ENCODE measurements at regions not wholly inside any gene's neighbourhood (a gene's known extent, or its start where the extent isn't known, plus 50 kb on each side); places are given as distances from the start of the nearest gene placed in this dataset.

- intact Hi-C loops (cut with DNase I; ENCODE audit: low total_unique reads) = no loop called here
- Histone ChIP-seq H3K27me3 (no peaks in the 10 kb centered on the region), H3K27ac (no peak overlapping the region), H3K9me3 (no peaks in the 10 kb centered on the region), H3K4me3 (no peak overlapping the region), H3K4me1 (peaks cover 0 to 38% (median 28%) of the 10 kb centered on the region in 4 donors), H3K36me3 (no peaks in the 10 kb centered on the region)
- no peak for DNase-seq
- no peak for TF ChIP-seq CTCF (IDR thresholded peaks at IDR 0.05)
These were observed 84.3 kb downstream of the TENT5C start for GRCh38 chr1:117689997-117690625.

DNA sequence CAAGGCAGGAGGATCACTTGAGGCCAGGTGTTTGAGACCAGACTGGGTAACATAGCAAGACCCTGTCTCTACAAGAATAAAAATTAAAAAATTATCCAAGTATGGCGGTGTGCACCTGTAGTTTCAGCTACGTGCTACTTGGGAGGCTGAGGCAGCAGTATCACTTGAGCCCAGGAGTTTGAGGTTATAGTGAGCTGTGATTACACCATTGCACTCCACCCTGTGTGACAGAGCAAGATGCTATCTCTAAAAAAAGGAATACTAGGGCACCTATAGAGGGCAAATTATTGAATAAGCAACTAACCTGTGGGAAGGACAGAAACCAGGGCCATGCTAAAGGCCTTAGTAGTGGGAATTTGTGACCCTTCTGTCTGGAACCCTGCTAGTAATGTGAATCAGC is 86.1 kb downstream of the TENT5C start:
- Histone ChIP-seq H3K36me3 (no peaks in the 10 kb centered on the region), H3K27ac (no peak overlapping the region), H3K27me3 (no peaks in the 10 kb centered on the region), H3K4me3 (no peak overlapping the region), H3K4me1 (peaks cover 0 to 35% (median 26%) of the 10 kb centered on the region in 4 donors), H3K9me3 (no peaks in the 10 kb centered on the region)
- intact Hi-C loops (cut with DNase I; ENCODE audit: low total_unique reads) = no loop called here
- no peak for DNase-seq
- TF ChIP-seq CTCF (IDR thresholded peaks at IDR 0.05) = no peak

GRCh38 chr1:117694543-117694942 is 88.7 kb downstream of the TENT5C start:
- peak overlapping the region; percentile 88 to 89 for H3K27ac ChIP-seq
- intact Hi-C loops (cut with DNase I; ENCODE audit: low total_unique reads) = no loop called here

GRCh38 chr1:117695796-117696490 is 90.1 kb downstream of the TENT5C start:
- Histone ChIP-seq H3K27me3 (no peaks in the 10 kb centered on the region), H3K9me3 (no peaks in the 10 kb centered on the region), H3K4me1 (peaks cover 0 to 52% (median 31%) of the 10 kb centered on the region in 4 donors), H3K36me3 (no peaks in the 10 kb centered on the region), H3K27ac (peak overlapping the region; percentile 88 to 89), H3K4me3 (peak overlapping the region; percentile 37 to 53)
- intact Hi-C loops (cut with DNase I; ENCODE audit: low total_unique reads) = loop anchor here (5.0 kb wide), 1 partner anchor 89 kb away; the partner anchor contains the start of gene TENT5C
- no peak for TF ChIP-seq CTCF (IDR thresholded peaks at IDR 0.05)
- peak in 1 of 2 donors; percentile 80 for DNase-seq

More at GRCh38 chr1:117694543-117694942, 88.7 kb downstream of the TENT5C start:
- H3K36me3 ChIP-seq = no peaks in the 10 kb centered on the region
- H3K27me3 ChIP-seq = no peaks in the 10 kb centered on the region
- H3K4me1 ChIP-seq = peaks cover 0 to 52% (median 31%) of the 10 kb centered on the region in 4 donors
- DNase-seq = no peak
- H3K9me3 ChIP-seq = no peaks in the 10 kb centered on the region
- TF ChIP-seq CTCF (IDR thresholded peaks at IDR 0.05) = no peak
- no peak overlapping the region for H3K4me3 ChIP-seq

- Histone ChIP-seq H3K4me1 (peaks cover 0 to 52% (median 31%) of the 10 kb centered on the region in 4 donors), H3K36me3 (no peaks in the 10 kb centered on the region), H3K4me3 (no peak overlapping the region), H3K27ac (peak overlapping the region; percentile 88 to 89), H3K9me3 (no peaks in the 10 kb centered on the region), H3K27me3 (no peaks in the 10 kb centered on the region)
- intact Hi-C loops (cut with DNase I; ENCODE audit: low total_unique reads) = loop anchor here (5.0 kb wide), 1 partner anchor 89 kb away; the partner anchor contains the start of gene TENT5C
- no peak for TF ChIP-seq CTCF (IDR thresholded peaks at IDR 0.05)
- DNase-seq = no peak
These were observed 90.7 kb downstream of the TENT5C start for GRCh38 chr1:117696561-117696960.

All from tibial artery (tissue), 4 donors.